ENCODE measurements at regions not wholly inside any gene's neighbourhood (a gene's known extent, or its start where the extent isn't known, plus 50 kb on each side); places are given as distances from the start of the nearest gene placed in this dataset.

GRCh38 chr7:41529831-41530230, 173.1 kb downstream of the INHBA start:
- Histone ChIP-seq H3K9ac (ENCODE audit: low read depth in 1 of 2, low read length in 2 of 2) (no peak overlapping the region), H3K4me1 (ENCODE audit: control insufficient read depth in 4 of 4, insufficient read depth in 4 of 4, low read length in 3 of 4) (no peaks in the 10 kb centered on the region), H3K4me3 (ENCODE audit: low read depth in 1 of 3, low read length in 3 of 3) (no peak overlapping the region), H3K27me3 (ENCODE audit: control insufficient read depth in 4 of 4, insufficient read depth in 4 of 4, low read length in 3 of 4) (no peaks in the 10 kb centered on the region), H3K36me3 (ENCODE audit: control insufficient read depth in 4 of 4, insufficient read depth in 3 of 4, low read depth in 1 of 4, low read length in 3 of 4) (no peaks in the 10 kb centered on the region), H3K9me3 (ENCODE audit: control insufficient read depth in 4 of 4, low read length in 3 of 4) (no peaks in the 10 kb centered on the region), H3K27ac (ENCODE audit: low read depth in 1 of 2, low read length in 2 of 2) (no peak overlapping the region)
- 83% methylated on average over 6 of the region's 6 CpGs for WGBS
- no peak for DNase-seq (ENCODE audit: low spot score)
- TF ChIP-seq FOXA2 (IDR thresholded peaks at IDR 0.05): no peak
- no peak for TF ChIP-seq FOXA1 (IDR thresholded peaks at IDR 0.05)
- no peak for TF ChIP-seq HNF4G (IDR thresholded peaks at IDR 0.05)
- TF ChIP-seq, protein P1, sequence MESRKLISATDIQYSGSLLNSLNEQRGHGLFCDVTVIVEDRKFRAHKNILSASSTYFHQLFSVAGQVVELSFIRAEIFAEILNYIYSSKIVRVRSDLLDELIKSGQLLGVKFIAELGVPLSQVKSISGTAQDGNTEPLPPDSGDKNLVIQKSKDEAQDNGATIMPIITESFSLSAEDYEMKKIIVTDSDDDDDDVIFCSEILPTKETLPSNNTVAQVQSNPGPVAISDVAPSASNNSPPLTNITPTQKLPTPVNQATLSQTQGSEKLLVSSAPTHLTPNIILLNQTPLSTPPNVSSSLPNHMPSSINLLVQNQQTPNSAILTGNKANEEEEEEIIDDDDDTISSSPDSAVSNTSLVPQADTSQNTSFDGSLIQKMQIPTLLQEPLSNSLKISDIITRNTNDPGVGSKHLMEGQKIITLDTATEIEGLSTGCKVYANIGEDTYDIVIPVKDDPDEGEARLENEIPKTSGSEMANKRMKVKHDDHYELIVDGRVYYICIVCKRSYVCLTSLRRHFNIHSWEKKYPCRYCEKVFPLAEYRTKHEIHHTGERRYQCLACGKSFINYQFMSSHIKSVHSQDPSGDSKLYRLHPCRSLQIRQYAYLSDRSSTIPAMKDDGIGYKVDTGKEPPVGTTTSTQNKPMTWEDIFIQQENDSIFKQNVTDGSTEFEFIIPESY (IDR thresholded peaks at IDR 0.05): no peak
- TF ChIP-seq, protein P2, sequence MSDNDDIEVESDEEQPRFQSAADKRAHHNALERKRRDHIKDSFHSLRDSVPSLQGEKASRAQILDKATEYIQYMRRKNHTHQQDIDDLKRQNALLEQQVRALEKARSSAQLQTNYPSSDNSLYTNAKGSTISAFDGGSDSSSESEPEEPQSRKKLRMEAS (IDR thresholded peaks at IDR 0.05): no peak
- TF ChIP-seq TAF1 (conservative IDR thresholded peaks at IDR 0.05): no peak
- TF ChIP-seq RAD21 (IDR thresholded peaks at IDR 0.05): no peak
- TF ChIP-seq GABPA (IDR thresholded peaks at IDR 0.05 in 1 of 2, conservative IDR thresholded peaks at IDR 0.05 in 1 of 2): no peak
- TF ChIP-seq REST (IDR thresholded peaks at IDR 0.05): no peak
- TF ChIP-seq JUND (IDR thresholded peaks at IDR 0.05): no peak
- TF ChIP-seq, protein P3, sequence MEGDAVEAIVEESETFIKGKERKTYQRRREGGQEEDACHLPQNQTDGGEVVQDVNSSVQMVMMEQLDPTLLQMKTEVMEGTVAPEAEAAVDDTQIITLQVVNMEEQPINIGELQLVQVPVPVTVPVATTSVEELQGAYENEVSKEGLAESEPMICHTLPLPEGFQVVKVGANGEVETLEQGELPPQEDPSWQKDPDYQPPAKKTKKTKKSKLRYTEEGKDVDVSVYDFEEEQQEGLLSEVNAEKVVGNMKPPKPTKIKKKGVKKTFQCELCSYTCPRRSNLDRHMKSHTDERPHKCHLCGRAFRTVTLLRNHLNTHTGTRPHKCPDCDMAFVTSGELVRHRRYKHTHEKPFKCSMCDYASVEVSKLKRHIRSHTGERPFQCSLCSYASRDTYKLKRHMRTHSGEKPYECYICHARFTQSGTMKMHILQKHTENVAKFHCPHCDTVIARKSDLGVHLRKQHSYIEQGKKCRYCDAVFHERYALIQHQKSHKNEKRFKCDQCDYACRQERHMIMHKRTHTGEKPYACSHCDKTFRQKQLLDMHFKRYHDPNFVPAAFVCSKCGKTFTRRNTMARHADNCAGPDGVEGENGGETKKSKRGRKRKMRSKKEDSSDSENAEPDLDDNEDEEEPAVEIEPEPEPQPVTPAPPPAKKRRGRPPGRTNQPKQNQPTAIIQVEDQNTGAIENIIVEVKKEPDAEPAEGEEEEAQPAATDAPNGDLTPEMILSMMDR (IDR thresholded peaks at IDR 0.05; ENCODE audit: low read depth, low read length, missing input control): no peak
- TF ChIP-seq RXRA (IDR thresholded peaks at IDR 0.05): no peak
- TF ChIP-seq SP1 (IDR thresholded peaks at IDR 0.05): no peak
- no peak for TF ChIP-seq EGR1 (IDR thresholded peaks at IDR 0.05; ENCODE audit: low read depth in 2 of 2)
- TF ChIP-seq, protein P4, sequence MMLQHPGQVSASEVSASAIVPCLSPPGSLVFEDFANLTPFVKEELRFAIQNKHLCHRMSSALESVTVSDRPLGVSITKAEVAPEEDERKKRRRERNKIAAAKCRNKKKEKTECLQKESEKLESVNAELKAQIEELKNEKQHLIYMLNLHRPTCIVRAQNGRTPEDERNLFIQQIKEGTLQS (IDR thresholded peaks at IDR 0.05): no peak

DNA sequence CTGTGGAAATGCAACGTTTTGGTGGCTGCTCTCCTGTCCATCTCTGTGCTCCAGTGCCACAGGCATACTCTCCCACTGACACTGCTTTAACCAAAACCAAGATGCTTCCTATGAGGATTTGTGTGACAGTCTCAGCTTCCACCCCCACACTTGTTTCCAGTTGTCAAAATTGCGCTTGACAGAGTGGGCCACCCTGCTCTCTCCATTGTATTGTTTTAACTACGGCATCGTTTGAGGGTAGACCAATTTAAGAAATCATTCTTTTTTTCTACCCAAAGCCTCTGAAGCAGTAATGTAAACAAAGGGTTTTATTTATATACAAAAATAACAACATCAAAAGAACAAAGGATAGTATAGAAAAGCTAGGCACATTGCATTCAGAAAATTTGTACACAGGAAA, 178.0 kb downstream of the INHBA start:
- no peak for DNase-seq (ENCODE audit: low spot score)
- Histone ChIP-seq H3K9me3 (ENCODE audit: control insufficient read depth in 4 of 4, low read length in 3 of 4) (no peaks in the 10 kb centered on the region), H3K4me1 (ENCODE audit: control insufficient read depth in 4 of 4, insufficient read depth in 4 of 4, low read length in 3 of 4) (no peaks in the 10 kb centered on the region), H3K36me3 (ENCODE audit: control insufficient read depth in 4 of 4, insufficient read depth in 3 of 4, low read depth in 1 of 4, low read length in 3 of 4) (no peaks in the 10 kb centered on the region), H3K9ac (ENCODE audit: low read depth in 1 of 2, low read length in 2 of 2) (no peak overlapping the region), H3K27me3 (ENCODE audit: control insufficient read depth in 4 of 4, insufficient read depth in 4 of 4, low read length in 3 of 4) (no peaks in the 10 kb centered on the region), H3K27ac (ENCODE audit: low read depth in 1 of 2, low read length in 2 of 2) (no peak overlapping the region), H3K4me3 (ENCODE audit: low read depth in 1 of 3, low read length in 3 of 3) (no peak overlapping the region)
- whole genome bisulfite sequencing: 57% methylated on average over 4 of the region's 4 CpGs
- TF ChIP-seq RXRA (IDR thresholded peaks at IDR 0.05) (no peak), SP1 (IDR thresholded peaks at IDR 0.05) (no peak), HNF4A (conservative IDR thresholded peaks at IDR 0.05) (no peak), RAD21 (IDR thresholded peaks at IDR 0.05) (no peak), YY1 (IDR thresholded peaks at IDR 0.05) (no peak), EGR1 (IDR thresholded peaks at IDR 0.05; ENCODE audit: low read depth in 2 of 2) (no peak), JUND (IDR thresholded peaks at IDR 0.05) (no peak), FOXA1 (IDR thresholded peaks at IDR 0.05) (no peak), REST (IDR thresholded peaks at IDR 0.05) (no peak), FOXA2 (IDR thresholded peaks at IDR 0.05) (no peak), TAF1 (conservative IDR thresholded peaks at IDR 0.05) (no peak)
- TF ChIP-seq, protein P4 (IDR thresholded peaks at IDR 0.05): no peak
- TF ChIP-seq, protein P1 (IDR thresholded peaks at IDR 0.05): no peak
- TF ChIP-seq, protein P2 (IDR thresholded peaks at IDR 0.05): no peak

Data from liver (tissue), 8 donors.